NCI-H1092 treated with DMSO at 0.1 percent for 48 hours (cell line): ENCODE measurements at regions not wholly inside any gene's neighbourhood (a gene's known extent, or its start where the extent isn't known, plus 50 kb on each side); places are given as distances from the start of the nearest gene placed in this dataset.
"Not testable (repeated sequence)": the region's sequence is repeated elsewhere in the genome, so short reads cannot be mapped to it uniquely, and the experiment has no call there.

Source experiments
- DNase-seq: peaks from one replicate; lab custom pipeline; 2025; lab: John Stamatoyannopoulos, UW

DNA sequence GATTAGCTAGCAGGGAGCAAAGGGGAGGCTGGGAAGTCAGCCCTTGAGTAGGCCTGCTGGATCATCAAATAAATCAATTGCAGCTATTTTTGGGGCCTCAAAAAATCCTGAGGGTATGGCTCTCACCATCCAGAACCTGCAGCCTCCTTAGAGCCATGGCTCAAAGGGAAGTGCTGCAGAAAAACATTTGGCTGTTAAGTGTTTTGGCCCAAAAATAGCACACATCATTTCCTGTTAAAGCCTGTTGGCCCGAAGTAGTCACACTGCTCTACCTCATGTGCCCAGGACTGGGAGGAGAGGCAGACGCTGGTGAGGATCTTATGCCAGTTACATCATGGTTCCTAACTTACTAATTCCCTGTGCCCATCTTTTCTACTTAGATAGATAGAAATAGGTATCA lies 176.8 kb upstream of the PLGLB1 start:
- not testable (repeated sequence) for DNase-seq

DNA sequence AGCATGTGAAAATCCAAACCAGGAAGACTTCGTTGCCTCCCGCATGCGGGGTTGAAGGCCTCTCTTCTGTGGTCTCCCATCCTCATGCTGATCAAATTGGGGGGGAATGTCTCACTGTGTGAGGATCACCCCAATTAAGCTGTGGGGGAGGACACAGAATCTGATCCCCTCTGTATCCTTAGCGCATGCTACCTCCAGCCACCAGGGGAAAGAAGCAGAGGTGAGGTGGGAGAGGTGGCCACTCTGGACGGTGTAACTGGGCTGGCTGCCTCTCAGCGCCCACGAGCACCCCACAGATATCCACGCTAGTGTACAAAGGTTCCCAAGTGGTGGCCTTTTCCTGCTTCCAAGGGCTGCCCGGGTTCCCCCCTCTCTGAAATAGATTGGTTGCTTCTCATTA lies 177.6 kb upstream of the PLGLB1 start:
- not testable (repeated sequence) for DNase-seq

DNA sequence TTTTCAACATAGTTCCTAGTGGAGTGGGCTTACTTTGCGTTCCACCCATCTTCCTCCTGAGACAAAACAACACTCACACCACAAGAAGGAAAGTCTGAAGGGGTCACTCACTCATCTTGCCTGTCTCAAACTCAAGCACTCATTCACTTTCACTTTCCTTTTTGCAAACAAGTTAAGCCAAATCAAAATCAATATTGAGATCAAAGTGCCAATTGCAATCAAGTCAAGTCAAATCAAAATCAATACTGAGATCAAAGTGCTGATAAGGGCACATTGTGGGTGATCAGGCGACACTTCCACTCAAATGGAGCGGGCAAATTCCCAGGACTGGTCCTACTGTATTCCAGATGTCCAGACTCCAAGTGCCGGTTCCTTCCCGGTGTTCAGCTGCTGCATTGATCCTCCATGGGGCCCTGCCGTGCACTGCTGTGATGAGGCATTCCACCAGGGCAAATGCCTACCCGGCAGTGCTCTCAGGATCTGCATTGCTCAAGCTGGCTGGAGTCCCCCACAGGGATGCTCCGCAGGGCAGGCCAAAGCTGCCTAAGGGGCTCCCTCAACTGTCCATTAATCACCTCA lies 183.0 kb upstream of the PLGLB1 start:
- DNase-seq = not testable (repeated sequence)

DNA sequence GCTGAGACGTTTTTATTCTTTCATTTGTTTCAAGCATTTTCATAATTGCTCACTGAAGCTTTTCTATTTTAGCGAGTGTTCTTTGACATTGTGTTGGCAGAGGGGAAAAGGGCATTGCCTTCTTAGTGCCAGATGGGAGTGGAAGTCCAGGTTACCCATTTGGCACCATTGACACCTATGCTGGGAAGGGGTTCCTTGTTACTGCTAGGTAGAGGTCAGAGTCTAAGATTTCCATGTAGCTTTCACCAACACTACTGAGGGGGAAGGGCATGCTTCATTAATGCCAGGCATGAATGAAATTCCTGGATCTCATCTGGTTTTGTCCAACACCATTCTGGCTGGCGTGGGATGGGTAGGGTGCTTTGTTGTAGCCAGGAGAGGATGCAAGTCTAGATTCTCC lies 191.3 kb upstream of the PLGLB1 start:
- DNase-seq = not testable (repeated sequence)

DNA sequence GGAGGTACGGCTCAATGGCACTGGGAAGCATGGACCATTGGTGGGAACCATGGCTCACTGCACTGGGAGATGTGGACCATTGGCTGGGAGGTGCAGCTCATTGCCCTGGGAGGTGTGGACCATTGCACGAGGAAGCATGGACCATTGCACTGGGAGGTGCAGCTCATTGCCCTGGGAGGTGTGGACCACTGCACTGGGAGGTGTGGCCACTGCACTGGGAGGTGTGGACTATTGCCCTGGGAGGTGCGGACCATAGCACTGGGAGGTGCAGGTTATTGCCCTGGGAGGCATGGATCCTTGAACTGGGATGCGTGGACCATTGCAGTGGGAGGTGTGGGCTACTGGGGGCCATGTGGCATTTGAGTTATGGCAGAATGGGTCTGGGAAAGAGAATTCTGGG lies 195.4 kb upstream of the PLGLB1 start:
- DNase-seq = not testable (repeated sequence)

DNA sequence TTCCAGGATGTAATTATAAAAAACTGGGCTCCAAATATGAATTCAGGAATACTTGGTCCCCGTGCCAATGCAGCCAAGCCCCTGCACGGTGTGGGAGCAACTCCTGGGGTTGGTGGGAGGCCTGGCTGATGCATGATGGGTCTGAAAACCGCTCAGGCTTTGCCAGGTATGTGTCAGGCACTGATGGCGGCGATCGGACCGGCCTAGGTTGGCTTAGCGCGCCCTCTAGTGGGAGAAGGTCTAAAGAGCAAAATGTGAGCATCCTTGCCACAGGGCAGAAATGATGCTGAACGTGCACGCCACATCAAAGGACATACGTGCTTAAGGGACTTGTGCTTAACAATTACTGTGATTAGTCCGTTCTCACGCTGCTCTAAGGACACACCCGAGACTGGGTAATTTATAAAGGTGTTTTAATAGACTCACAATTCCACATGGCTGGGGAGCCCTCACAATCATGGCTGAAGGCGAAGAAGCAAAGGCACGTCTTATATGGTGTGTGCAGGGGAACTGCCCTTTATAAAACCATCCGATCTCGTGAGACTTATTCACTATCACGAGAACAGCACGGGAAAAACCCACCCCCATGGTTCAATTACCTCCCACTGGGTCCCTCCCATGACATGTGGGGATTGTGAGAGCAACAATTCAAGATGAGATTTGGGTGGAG lies 196.2 kb upstream of the PLGLB1 start:
- not testable (repeated sequence) for DNase-seq

DNA sequence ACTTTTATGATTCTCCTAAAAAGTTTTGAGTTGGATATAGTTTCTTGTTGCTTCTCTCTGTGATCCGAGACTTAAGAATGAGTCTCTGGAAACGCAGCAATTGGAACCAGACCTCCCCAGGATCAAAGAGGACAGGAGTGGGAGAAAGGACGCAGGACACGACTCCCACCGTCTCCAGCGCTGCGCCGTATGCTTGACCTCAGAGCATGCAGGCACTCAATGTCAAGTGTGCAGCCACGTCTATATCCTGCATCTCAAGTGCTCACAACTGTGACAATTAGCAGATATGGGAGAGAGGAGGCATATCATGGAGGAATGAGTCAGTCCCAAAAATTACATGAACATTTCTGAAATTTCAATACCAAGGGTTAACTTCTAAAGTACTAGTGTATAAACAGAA lies 199.0 kb upstream of the PLGLB1 start:
- not testable (repeated sequence) for DNase-seq

DNA sequence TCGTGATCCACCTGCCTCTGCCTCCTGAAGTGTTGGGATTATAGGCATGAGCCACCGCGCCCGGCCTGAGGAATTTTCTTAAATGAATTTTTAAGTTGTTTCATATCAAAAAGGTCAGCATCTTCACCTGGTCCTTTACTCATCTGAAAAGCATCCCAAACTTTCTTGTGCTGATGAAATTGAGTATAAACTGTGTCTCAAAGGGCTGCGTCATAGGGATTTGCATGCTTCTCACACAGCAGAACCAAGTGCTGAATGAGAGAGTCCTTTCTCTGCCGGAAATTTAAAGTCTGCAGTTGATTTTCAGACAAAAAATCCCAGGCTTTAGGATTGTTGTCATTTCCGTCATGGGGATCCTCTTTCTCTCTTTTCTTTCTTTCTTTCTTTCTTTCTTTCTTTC lies 200.5 kb upstream of the PLGLB1 start:
- DNase-seq = not testable (repeated sequence)

DNA sequence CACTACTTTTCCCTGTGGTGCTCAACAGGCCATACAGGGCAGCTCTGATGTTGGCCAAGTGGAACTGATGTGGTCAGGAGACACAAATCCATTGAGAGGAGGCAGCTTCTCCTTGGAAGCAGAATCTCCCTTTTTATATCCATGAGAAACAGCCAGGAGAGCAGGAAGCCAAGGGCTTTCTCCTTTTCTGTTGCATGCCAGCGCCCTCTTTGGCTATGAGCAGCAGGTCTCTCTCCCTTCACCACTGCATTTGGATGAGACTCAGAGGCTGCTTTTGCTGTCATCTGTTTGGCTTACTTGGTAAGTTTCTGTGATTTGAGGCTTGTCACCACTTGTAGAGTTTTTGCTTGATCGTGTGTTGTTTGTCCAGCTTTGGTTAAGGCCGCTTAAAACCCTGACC lies 202.2 kb upstream of the PLGLB1 start:
- not testable (repeated sequence) for DNase-seq

DNA sequence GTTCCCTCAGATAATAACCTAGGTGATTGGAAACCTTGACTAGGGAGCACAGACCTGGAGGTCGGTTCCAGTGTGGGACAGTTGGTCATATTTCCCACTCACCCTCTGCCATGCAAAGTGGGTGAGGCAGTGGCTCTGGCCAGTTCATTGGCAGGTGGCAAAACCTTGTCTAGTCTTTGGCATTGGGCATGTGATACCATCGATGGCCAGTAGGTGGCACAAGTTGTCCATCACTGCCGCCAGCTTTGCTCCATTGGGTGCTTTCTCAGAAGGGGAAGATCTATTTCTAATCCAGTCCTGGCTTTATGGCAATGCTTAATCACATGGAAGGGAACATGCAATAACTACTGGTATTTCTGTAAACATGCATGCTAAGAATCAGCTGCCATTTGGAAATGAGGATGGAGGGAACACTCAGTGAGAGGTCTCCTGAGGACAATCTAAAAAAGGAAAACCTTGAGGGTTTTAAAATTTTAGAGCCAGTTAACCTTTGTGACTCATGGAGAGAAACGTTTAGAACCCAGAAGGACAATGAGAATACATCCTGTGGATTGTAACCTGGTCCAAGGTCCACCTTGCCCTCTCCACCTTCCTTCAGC lies 207.5 kb upstream of the PLGLB1 start:
- not testable (repeated sequence) for DNase-seq

DNA sequence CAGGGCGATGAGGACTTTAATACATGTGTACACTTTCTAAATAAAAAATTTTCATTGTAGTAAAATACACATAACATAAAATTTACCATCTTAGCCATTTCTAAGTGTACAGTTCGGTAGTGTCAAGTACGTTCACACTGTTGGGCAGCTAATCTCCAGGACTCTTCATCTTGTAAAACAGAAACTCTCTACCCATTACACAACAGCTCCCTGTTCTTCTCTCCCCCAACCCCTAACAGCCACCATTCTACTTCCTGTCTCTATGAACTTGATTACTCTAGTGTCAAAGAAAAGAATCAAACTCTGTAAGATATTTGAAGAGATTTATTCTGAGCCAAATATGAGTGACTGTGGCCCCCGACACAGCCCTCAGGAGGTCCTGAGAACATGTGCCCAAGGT lies 208.3 kb upstream of the PLGLB1 start:
- not testable (repeated sequence) for DNase-seq

DNA sequence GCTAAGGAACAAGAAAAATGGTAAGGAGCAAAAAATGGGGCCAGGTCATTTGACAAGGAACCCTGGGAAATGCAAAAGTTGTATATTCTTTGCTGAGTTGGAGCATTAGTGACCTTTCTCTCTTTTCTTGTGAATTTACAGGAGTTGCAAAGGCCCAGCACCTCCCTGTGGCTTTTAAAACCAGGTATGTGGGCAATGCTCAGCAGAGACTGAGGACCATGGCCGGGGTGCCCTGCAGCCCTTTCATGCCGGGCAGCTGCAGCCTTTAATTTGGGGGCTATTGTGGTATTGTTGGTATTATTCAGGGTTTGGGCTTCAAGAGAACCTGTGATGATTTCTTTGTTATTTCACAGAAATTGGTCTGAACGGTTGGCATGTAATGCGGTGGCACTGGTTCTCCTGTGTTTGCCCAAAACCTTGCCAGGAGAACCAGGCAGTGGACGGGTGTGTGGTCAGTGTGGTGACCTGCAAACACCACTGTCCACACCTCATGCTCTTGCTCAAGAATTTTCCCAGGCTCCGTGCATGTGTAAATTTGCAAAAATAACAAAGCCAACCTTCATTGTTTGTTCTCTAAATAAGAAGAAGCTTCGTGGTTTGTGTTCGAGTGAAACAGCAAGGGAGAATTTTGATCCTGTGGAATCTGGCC lies 213.8 kb upstream of the PLGLB1 start:
- not testable (repeated sequence) for DNase-seq

DNA sequence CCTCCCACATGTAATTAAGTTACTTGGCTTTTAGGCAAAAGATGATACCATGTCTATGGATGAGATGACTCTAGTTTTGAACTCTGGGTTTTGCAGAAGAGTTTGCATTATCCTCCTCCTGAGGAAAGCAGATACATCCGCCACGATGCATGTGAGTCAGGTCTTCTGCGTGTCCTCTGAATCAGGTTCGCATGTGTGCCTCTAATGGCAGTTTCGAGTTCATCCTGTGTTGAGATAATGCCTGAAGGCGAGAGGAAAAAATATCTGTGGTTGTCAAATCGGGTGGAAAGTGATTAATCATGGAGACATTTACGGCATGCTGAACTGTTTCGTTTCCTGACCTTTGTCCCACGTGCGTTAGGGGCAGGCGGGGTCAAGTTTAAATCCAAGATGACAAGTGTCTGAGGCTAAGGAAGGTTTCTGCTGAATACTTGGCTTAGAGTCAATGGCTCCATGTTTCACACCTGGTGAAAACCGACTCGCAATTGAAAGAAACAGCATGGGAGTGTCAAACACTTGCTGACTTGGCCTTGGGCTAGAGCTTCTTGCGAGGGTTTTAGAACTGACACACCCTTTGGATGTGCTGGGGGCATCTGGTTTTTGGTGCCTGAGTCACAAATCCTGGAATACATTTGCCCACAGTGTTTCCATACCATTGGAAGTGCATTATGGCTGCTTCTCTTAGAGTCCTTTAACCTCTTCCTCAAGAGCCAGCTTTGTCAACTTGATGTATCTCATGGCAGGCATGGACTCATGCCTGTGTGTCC lies 216.1 kb upstream of the PLGLB1 start:
- not testable (repeated sequence) for DNase-seq

DNA sequence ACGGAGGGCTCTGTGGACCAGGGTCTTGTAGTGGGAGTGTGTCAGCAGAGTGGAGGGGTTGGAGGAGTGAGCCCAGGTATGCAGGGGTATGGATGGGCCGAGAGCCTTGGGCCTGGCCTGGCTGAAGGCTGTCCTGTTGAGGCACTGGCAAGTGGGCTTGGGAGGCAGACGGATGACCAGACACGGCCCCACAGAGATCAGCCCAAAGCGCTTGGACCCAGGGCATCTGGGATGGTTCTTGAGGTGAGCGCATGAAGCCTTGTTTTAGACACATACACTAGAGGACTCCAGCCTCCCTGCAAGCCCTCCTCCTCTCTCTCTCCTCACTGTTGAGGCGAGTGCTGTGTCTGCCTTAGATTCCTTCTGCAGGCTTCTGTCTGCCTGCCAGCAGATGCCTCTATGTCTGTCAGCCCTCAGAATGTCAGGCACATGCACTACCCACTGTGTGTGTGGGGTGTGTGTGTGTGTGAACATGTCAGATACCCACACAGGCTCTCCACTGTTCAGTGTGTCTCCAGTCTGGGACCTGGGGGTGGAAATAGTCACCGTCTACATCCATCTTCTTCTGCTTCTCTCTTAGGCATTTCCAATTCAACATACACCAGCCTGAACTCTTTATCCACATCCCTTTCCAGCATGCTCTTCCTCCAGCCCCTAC lies 218.0 kb upstream of the PLGLB1 start:
- not testable (repeated sequence) for DNase-seq

DNA sequence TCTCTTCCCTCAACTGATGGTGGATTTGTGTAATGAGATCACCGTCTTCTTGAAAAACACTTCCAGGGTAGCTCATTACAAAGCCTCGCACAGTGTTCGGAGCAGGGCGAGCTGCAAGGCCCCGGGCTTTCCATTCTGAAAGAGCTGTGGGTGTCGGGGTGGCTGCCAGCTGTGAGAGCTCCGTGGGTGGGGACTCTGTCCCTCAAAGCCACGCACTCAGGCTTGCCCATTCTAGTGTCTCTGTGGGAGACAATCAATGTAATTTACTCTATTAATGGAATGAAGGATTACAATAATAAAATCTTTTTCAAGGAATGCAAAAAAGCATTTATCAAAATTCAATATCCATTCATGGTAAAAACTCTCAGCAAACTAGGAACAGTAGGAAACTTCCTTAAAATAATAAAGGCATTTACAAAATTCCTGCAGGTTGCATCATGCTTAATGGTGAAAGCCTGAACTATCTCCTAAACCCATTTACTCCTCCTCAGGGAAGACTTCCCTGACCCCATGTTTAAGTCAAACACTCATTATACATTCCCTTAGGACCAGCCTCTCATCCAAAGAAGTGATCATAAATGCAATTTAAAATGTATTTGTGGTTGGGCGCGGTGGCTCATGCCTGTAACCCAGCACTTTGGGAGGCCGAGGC lies 224.5 kb upstream of the PLGLB1 start:
- DNase-seq = not testable (repeated sequence)

DNA sequence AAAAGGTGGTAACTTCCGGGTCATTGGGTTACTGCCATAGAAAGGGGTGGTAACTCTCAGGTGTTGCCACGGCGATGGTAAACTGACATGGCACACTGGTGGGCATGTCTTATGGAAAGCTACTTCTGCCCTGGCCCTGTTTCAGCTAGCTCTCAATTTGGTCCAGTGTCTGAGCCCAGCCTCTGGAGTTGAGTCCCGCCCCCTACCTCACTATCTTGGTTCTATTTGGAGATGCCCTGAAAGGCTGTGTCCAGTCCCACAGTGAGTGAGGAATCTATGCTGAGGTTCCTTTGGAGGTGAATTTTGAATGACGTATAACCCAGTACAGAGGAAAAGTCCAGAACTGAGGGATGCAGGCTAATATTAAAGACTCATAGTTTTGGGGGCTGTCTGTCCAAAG lies 230.4 kb upstream of the PLGLB1 start:
- not testable (repeated sequence) for DNase-seq

DNA sequence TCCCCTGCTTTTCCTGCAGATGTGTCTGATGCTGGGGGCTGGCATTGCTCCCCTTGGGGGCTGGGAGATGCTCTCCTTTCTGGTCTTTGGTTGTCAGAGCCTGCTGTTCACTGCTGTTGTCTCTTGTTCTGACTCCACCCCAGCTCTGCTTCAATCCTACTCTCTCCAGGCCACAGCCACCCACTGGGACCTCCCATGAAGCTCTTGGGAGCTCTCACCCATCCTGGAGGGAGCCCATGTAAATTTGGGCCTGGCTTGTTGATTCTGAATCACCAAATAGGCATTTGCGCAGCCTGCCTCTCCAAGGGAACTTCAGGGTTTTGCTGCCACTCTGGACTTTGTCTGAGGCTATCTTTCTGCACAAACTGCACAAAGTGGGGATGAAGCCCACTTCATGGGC lies 232.9 kb upstream of the PLGLB1 start:
- DNase-seq = not testable (repeated sequence)

DNA sequence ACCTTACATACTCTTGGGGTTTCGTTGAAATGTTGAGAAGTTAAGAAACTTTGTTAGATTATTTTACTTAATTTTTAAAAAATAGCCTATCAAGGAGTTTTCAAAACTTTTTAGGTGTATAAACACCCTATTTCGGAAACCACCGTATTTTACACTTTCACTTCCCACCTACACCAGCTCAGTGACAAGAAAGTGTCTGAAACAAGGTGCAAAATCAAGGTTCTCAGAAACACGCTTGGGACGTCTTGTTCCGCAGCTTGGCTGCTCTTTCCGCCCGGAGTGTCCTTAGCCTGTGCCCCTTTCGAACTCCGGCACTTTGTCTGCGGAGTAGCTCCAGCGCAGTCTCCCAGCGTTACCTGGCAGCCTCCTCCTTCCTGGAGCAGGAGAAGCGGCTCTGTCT lies 233.8 kb upstream of the PLGLB1 start:
- DNase-seq = not testable (repeated sequence)

DNA sequence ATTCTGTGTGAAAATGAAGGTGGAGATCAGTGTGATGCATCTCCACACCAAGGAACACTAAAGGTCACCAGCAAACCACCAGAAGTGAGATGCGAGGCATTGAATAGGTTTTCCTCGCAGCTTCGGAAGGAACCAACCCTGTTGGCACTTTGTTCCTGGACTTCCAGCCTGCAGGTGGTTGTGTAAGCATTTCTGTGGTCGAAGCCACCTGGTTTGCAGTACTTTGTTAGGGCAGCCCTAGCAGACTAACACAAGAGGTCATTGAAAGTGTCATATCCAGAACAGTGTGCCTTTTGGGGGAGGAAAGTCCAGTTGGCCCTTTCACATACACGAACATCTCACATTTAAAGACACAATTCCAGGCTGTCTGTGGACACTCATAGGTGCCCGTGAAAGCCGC lies 237.2 kb upstream of the PLGLB1 start:
- not testable (repeated sequence) for DNase-seq

DNA sequence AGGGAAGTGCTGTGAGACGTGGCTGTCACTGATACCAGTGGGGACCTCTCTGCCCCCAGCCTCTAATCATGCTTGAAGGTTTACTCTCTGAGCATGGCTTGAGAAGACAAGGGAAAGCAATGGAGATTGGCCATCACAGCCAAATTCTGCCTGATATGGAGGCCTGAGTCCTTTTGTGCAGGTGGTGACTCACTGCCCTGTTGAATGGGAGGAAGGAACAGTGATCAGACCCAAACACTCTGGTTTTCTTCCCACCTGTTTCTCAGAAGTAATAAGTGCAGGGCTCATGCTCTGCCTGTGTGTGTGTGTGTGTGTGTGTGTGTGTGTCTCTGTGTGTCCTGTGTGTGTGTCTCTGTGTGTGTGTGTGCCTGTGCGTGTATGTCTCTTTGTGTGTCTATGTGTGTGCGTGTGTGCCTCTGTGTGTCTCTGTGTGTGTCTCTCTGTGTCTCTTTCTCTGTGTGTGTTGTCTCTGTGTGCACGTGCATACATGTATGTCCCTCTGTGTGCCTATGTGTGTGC lies 240.6 kb upstream of the PLGLB1 start:
- DNase-seq = not testable (repeated sequence)
